ENCODE measurements at regions not wholly inside any gene's neighbourhood (a gene's known extent, or its start where the extent isn't known, plus 50 kb on each side); places are given as distances from the start of the nearest gene placed in this dataset.

- no peak for DNase-seq
Observed at GRCh38 chr10:123580426-123580825, 85.7 kb upstream of the GPR26 start.

- no peak for DNase-seq
Observed at GRCh38 chr10:123581656-123582055, 84.5 kb upstream of the GPR26 start.

GRCh38 chr10:123582084-123582989 is 83.8 kb upstream of the GPR26 start:
- no peak for DNase-seq

- no peak for DNase-seq
Observed at GRCh38 chr10:123583639-123584418, 82.3 kb upstream of the GPR26 start.

- no peak for DNase-seq
Observed at GRCh38 chr10:123584419-123584775, 81.8 kb upstream of the GPR26 start.

- DNase-seq, result no peak
Observed at GRCh38 chr10:123585477-123586445, 80.4 kb upstream of the GPR26 start.

DNA sequence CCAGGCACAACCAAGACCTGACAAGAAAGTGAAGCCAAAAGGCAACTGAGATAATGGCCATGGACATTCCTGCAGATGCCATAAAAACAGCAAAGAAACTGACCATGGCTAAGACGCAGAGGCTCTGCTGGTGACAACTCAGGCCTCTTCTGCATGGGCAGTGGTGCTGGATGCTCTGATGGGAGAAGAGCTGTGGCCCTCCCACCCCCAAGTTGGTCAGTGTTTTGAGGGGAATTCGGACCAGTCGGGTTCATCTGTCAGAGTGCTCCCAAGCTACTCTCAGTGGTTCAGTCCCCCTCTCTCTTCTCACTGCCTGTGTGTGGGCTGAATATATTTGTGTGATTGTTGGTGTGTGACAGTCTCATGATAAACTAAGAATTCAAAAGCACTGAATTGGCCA is 79.0 kb upstream of the GPR26 start:
- DNase-seq, result no peak

GRCh38 chr10:123588386-123588914 is 77.7 kb upstream of the GPR26 start:
- no peak for DNase-seq

GRCh38 chr10:123595661-123596060 is 70.5 kb upstream of the GPR26 start:
- DNase-seq, result no peak

DNA sequence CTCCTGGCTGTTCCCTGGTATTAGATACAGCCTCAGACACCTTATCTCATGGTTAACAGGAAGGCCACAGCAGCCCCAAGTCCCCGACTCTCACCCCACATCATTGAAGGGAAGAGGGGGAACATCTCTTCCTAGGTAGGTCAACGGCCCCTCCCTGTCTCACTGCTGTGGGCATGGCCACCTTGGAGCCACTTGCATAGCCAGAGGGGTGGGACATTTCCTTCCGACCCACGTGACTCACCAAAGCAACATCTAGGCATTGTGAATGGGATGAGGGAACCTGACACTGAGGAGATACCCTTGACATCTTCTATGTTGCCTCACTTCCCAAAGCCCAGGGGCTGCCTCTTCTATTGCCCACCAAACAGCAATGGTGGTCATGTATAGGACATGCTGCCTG is 68.5 kb upstream of the GPR26 start:
- no peak for DNase-seq

GRCh38 chr10:123599366-123599849 is 66.7 kb upstream of the GPR26 start:
- DNase-seq, result no peak

DNA sequence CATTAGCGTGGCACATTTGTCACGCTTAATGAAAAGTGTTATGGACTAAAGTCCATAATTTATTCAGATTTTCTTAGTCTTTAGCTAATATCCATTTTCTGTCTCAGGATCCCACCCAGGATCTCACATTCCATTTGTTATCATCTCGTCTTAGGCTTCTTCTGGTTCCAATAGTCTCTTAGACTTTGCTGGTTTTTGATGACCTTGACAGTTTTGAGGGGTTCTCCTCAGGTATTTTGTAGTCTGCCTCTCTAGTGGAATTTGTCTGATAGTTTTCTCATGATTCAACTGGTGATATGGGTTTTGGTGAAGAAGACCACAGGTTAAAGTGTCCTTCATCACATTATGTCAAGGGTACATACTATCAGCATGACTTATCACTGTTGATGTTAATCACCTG is 66.0 kb upstream of the GPR26 start:
- no peak for DNase-seq

- DNase-seq, result no peak
Observed at GRCh38 chr10:123603130-123603529, 63.0 kb upstream of the GPR26 start.

- no peak for DNase-seq
Observed at GRCh38 chr10:123604506-123604905, 61.6 kb upstream of the GPR26 start.

GRCh38 chr10:123606006-123606405 is 60.1 kb upstream of the GPR26 start:
- DNase-seq, result no peak

GRCh38 chr10:123606955-123607354 is 59.2 kb upstream of the GPR26 start:
- DNase-seq, result no peak

DNA sequence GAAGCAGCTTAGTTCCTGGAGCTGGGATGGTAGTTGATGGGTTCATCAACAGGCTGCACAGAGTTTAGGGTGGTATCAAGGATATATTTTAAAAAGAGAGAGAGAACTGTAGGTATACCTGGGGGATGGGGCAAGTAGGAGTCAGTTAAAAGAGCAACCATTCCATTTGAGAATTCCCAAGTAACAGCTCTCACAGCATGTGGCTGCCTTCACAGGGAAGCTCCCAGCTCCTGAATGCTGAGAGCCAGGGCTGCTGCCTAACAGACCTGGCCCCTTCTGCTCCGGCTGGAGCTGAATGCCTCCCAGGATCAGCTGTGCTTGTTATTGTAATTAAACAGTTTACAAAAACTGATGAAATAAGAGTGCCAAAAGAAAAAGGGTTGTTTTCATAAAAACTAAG is 58.8 kb upstream of the GPR26 start:
- DNase-seq, result no peak

- DNase-seq, result no peak
Observed at GRCh38 chr10:123608047-123608446, 58.1 kb upstream of the GPR26 start.

GRCh38 chr10:123611243-123611642 is 54.9 kb upstream of the GPR26 start:
- DNase-seq, result no peak

DNA sequence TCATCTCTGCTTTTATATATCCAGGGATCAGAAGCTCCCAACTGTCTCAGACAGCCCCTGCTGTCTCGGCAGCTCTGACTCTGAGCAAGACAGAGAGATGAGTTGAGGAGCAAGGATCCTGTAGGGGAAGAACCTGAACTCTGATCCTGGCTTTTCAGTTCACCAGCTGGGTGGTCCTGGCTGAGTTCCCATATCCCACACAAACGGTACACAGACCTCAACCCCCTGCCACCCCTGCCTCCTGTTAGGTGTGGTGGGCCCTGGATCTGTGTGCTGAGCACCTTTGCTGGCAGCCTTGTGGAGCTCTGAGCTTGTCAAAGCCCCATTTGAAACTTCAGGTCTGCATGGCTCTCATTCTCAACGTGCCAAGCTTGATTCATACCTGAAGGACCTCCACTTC is 54.3 kb upstream of the GPR26 start:
- no peak for DNase-seq

- no peak for DNase-seq
Observed at GRCh38 chr10:123613346-123613850, 52.8 kb upstream of the GPR26 start.

DNA sequence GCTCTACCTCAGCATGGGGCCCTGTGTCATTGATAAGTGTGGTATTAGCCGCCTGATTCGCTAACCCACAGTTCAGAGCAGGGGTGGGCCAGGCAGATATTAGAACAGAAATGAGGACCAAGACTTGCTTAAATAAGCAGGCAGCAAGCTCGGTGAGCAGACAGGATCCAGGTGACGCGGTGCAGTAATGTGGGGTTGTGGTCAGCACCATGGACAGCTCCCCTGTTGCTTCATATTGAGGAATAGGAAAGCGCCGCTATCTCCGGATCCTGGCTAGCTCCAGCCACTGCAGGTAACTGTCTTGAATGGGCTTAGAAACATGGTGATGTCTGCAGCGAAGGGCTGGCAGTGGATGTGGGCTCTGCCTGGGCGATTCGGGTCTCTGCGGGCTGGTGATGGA is 51.3 kb upstream of the GPR26 start:
- no peak for DNase-seq
